OCI-LY1 (cell line): ENCODE measurements at regions not wholly inside any gene's neighbourhood (a gene's known extent, or its start where the extent isn't known, plus 50 kb on each side); places are given as distances from the start of the nearest gene placed in this dataset.

Experiments
- H2AFZ ChIP-seq: fragments of 200-600 bp; sonication (generic), shearing (Covaris generic); 2 replicates; pipeline ENCODE4 v1.6.0; 2014; ENCODE audit warnings: antibody characterized with exemption, mild to moderate bottlenecking, low read length
- H3F3A ChIP-seq: fragments of 200-600 bp; sonication (generic), shearing (Covaris generic); 2 replicates; pipeline ENCODE4 v1.6.0; 2014; ENCODE audit warnings: mild to moderate bottlenecking, antibody characterized with exemption, low read length, moderate library complexity; ENCODE audit not compliant: insufficient read depth
- H3K27ac ChIP-seq: fragments of 200-600 bp; sonication (generic); 2 replicates; pipeline ENCODE4 v1.5.1; 2014; ENCODE audit warnings: low read length, mixed run types, mild to moderate bottlenecking, low read depth; ENCODE audit not compliant: poor library complexity, severe bottlenecking
- H3K27me3 ChIP-seq: fragments of 200-600 bp; sonication (generic); 2 replicates; pipeline ENCODE4 v1.6.0; 2014; ENCODE audit warnings: antibody characterized with exemption, mild to moderate bottlenecking, low read length, moderate library complexity; ENCODE audit not compliant: insufficient read depth
- H3K36me3 ChIP-seq: fragments of 200-600 bp; sonication (generic); 2 replicates; pipeline ENCODE4 v1.6.1; 2014; ENCODE audit warnings: mild to moderate bottlenecking, antibody characterized with exemption, low read length, moderate library complexity, mixed read lengths; ENCODE audit not compliant: insufficient read depth
- H3K4me1 ChIP-seq: fragments of 200-600 bp; sonication (generic); 2 replicates; pipeline ENCODE4 v1.5.1; 2014; ENCODE audit warnings: mild to moderate bottlenecking, low read length, moderate library complexity; ENCODE audit not compliant: insufficient read depth, severe bottlenecking
- H3K4me2 ChIP-seq: fragments of 200-600 bp; sonication (generic), shearing (Covaris generic); 2 replicates; pipeline ENCODE4 v1.6.1; 2014; ENCODE audit warnings: low read length
- H3K4me3 ChIP-seq: fragments of 200-600 bp; sonication (generic); 2 replicates; pipeline ENCODE4 v1.5.1; 2014; ENCODE audit warnings: low read length, low read depth, mild to moderate bottlenecking, mixed read lengths; ENCODE audit not compliant: poor library complexity, severe bottlenecking
- H3K79me2 ChIP-seq: fragments of 200-600 bp; shearing (Covaris generic); 2 replicates; pipeline ENCODE4 v1.6.1; 2016; ENCODE audit warnings: mixed run types, low read length, mixed read lengths; ENCODE audit not compliant: insufficient read depth
- H3K9ac ChIP-seq: fragments of 200-600 bp; sonication (generic), shearing (Covaris generic); 2 replicates; pipeline ENCODE4 v1.6.1; 2014; ENCODE audit warnings: mild to moderate bottlenecking, low read length, mixed read lengths
- H3K9me2 ChIP-seq: fragments of 200-600 bp; sonication (generic), shearing (Covaris generic); 2 replicates; pipeline ENCODE4 v1.6.1; 2014; ENCODE audit warnings: low read depth, mild to moderate bottlenecking, low read length, mixed read lengths
- H3K9me3 ChIP-seq: fragments of 200-600 bp; shearing (Covaris generic); 2 replicates; pipeline ENCODE4 v1.6.1; 2014; ENCODE audit warnings: low read length, mixed read lengths
- H4K20me1 ChIP-seq: fragments of 200-600 bp; sonication (generic), shearing (Covaris generic); 2 replicates; pipeline ENCODE4 v1.6.0; 2016; ENCODE audit warnings: mild to moderate bottlenecking, low read length; ENCODE audit not compliant: insufficient read depth
- CTCF ChIP-seq: fragments of 200-600 bp; sonication (generic), shearing (Covaris generic); IDR thresholded peaks from 2 replicates; pipeline ENCODE4 v1.5.1; 2017; ENCODE audit warnings: mild to moderate bottlenecking, antibody characterized with exemption, low read length, moderate library complexity, mixed read lengths
- EZH2 ChIP-seq: fragments of 200-600 bp; sonication (generic), shearing (Covaris generic); IDR thresholded peaks from 2 replicates; pipeline ENCODE4 v1.8.0; 2017; ENCODE audit warnings: borderline replicate concordance, mixed run types, mild to moderate bottlenecking, antibody characterized with exemption, low read length, moderate library complexity, mixed read lengths

- Histone ChIP-seq H3K79me2 (no peaks in the 10 kb centered on the region), H3K9ac (no peak overlapping the region)
Observed at GRCh38 chr15:70532531-70533186, 230.7 kb downstream of the UACA start.

GRCh38 chr15:70531576-70531975 lies 231.8 kb downstream of the UACA start:
- H3F3A ChIP-seq = no peaks in the 10 kb centered on the region
- H3K27ac ChIP-seq = no peak overlapping the region
- H3K4me1 ChIP-seq = peaks cover 19% of the 10 kb centered on the region
- no peak for TF ChIP-seq CTCF
- no peak for TF ChIP-seq EZH2
- no peaks in the 10 kb centered on the region for H3K79me2 ChIP-seq
- no peaks in the 10 kb centered on the region for H3K9me2 ChIP-seq
- H3K27me3 ChIP-seq = no peaks in the 10 kb centered on the region
- H3K36me3 ChIP-seq = no peaks in the 10 kb centered on the region
- no peaks in the 10 kb centered on the region for H3K9me3 ChIP-seq
- no peak overlapping the region for H2AFZ ChIP-seq
- no peaks in the 10 kb centered on the region for H4K20me1 ChIP-seq
- no peak overlapping the region for H3K4me3 ChIP-seq
- H3K4me2 ChIP-seq = no peak overlapping the region
- no peak overlapping the region for H3K9ac ChIP-seq

More at GRCh38 chr15:70532531-70533186, 230.7 kb downstream of the UACA start:
- H3K27me3 ChIP-seq = no peaks in the 10 kb centered on the region
- H3K4me1 ChIP-seq = peaks cover 12% of the 10 kb centered on the region
- no peak overlapping the region for H2AFZ ChIP-seq
- no peak for TF ChIP-seq CTCF
- TF ChIP-seq EZH2 = no peak
- no peak overlapping the region for H3K4me3 ChIP-seq
- no peaks in the 10 kb centered on the region for H4K20me1 ChIP-seq
- H3F3A ChIP-seq = no peaks in the 10 kb centered on the region
- no peak overlapping the region for H3K27ac ChIP-seq
- no peaks in the 10 kb centered on the region for H3K36me3 ChIP-seq
- H3K9me3 ChIP-seq = no peaks in the 10 kb centered on the region
- H3K9me2 ChIP-seq = no peaks in the 10 kb centered on the region
- H3K4me2 ChIP-seq = no peak overlapping the region

- Histone ChIP-seq H4K20me1 (no peaks in the 10 kb centered on the region), H3K79me2 (no peaks in the 10 kb centered on the region), H3K4me1 (peaks cover 23% of the 10 kb centered on the region), H3K9me2 (no peaks in the 10 kb centered on the region), H3K27me3 (no peaks in the 10 kb centered on the region), H3K9ac (no peak overlapping the region), H2AFZ (no peak overlapping the region), H3K4me2 (no peak overlapping the region), H3K27ac (no peak overlapping the region), H3K9me3 (no peaks in the 10 kb centered on the region), H3K36me3 (no peaks in the 10 kb centered on the region), H3F3A (no peaks in the 10 kb centered on the region), H3K4me3 (no peak overlapping the region)
- TF ChIP-seq CTCF (no peak), EZH2 (no peak)
Observed at GRCh38 chr15:70530906-70531305, 232.5 kb downstream of the UACA start.
